ENCODE measurements at regions not wholly inside any gene's neighbourhood (a gene's known extent, or its start where the extent isn't known, plus 50 kb on each side); places are given as distances from the start of the nearest gene placed in this dataset.
"Not testable (repeated sequence)": the region's sequence is repeated elsewhere in the genome, so short reads cannot be mapped to it uniquely, and the experiment has no call there.

DNA sequence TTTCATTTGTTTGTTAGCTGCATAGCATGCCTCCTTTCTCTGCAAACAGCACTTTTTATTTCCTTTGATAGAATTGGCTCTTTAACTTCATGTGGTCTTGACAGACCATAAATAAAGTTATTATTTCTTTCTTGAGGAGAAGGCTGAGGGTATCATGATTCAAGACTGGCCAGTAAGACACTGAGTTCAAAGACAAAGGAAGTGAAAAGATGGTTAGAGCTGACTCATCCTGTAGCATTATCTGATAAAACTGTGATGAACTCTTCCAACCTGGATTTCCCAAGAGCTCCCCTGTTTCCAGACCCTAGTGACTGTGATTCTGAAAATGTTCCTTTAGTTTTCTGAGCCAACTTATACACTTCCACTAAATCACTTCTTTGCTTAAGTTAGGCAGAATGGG, 179.3 kb upstream of the FAT3 start:
- Histone ChIP-seq H3K9me3 (no peaks in the 10 kb centered on the region), H3K27me3 (no peaks in the 10 kb centered on the region), H3K36me3 (no peaks in the 10 kb centered on the region), H3K4me1 (no peaks in the 10 kb centered on the region), H3K4me3 (no peak overlapping the region), H3K27ac (no peak overlapping the region)
- intact Hi-C loops (cut with DNase I; ENCODE audit: low total_unique reads) (no loop called here), in situ Hi-C loops (cut with MboI; ENCODE audit: low sequenced_read_pairs in 4 of 4) (no loop called here)
- no peak for TF ChIP-seq POLR2A (IDR thresholded peaks at IDR 0.05)
- TF ChIP-seq, protein P1, sequence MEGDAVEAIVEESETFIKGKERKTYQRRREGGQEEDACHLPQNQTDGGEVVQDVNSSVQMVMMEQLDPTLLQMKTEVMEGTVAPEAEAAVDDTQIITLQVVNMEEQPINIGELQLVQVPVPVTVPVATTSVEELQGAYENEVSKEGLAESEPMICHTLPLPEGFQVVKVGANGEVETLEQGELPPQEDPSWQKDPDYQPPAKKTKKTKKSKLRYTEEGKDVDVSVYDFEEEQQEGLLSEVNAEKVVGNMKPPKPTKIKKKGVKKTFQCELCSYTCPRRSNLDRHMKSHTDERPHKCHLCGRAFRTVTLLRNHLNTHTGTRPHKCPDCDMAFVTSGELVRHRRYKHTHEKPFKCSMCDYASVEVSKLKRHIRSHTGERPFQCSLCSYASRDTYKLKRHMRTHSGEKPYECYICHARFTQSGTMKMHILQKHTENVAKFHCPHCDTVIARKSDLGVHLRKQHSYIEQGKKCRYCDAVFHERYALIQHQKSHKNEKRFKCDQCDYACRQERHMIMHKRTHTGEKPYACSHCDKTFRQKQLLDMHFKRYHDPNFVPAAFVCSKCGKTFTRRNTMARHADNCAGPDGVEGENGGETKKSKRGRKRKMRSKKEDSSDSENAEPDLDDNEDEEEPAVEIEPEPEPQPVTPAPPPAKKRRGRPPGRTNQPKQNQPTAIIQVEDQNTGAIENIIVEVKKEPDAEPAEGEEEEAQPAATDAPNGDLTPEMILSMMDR (IDR thresholded peaks at IDR 0.05 in 4 of 5, conservative IDR thresholded peaks at IDR 0.05 in 1 of 5), result no peak
- DNase-seq (no peak), ATAC-seq (no peak)

DNA sequence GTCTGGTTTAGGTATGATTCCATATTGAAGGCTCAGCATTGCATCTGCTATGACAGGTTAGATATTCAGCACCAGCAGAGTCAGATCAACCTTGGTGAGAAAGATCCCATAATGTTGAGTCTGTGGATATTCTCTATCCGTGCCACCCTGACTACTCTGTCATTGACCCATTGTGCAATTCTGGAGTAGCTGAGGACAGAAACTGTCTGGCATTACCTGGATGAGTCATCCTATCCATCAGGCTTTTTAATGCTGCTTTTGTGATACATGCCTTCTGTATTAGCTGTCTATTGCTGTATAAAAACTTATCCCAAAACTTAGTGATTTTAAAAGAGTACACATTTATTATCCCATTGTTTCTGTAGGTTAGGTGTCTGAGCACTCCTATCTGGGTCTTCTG, 189.1 kb upstream of the FAT3 start:
- Histone ChIP-seq H3K4me1 (no peaks in the 10 kb centered on the region), H3K27me3 (no peaks in the 10 kb centered on the region), H3K36me3 (no peaks in the 10 kb centered on the region), H3K9me3 (no peaks in the 10 kb centered on the region), H3K4me3 (no peak overlapping the region), H3K27ac (no peak overlapping the region)
- ATAC-seq, result no peak
- no peak for DNase-seq
- TF ChIP-seq POLR2A (IDR thresholded peaks at IDR 0.05), result no peak
- TF ChIP-seq, protein P1 (IDR thresholded peaks at IDR 0.05 in 4 of 5, conservative IDR thresholded peaks at IDR 0.05 in 1 of 5), result no peak
- in situ Hi-C loops (cut with MboI; ENCODE audit: low sequenced_read_pairs in 4 of 4) (no loop called here), intact Hi-C loops (cut with DNase I; ENCODE audit: low total_unique reads) (no loop called here)

DNA sequence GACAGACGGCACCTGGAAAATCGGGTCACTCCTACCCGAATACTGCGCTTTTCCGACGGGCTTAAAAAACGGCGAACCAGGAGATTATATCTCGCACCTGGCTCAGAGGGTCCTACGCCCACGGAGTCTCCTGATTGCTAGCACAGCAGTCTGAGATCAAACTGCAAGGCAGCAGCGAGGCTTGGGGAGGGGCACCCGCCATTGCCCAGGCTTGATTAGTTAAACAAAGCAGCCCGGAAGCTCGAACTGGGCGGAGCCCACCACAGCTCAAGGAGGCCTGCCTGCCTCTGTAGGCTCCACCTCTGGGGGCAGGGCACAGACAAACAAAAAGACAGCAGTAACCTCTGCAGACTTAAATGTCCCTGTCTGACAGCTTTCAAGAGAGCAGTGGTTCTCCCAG, 197.5 kb upstream of the FAT3 start:
- H3K27ac ChIP-seq; DNase-seq; H3K36me3 ChIP-seq; ATAC-seq; H3K27me3 ChIP-seq; intact Hi-C loops (cut with DNase I; ENCODE audit: low total_unique reads); H3K4me1 ChIP-seq; H3K4me3 ChIP-seq; in situ Hi-C loops (cut with MboI; ENCODE audit: low sequenced_read_pairs in 4 of 4); H3K9me3 ChIP-seq: not testable (repeated sequence)

DNA sequence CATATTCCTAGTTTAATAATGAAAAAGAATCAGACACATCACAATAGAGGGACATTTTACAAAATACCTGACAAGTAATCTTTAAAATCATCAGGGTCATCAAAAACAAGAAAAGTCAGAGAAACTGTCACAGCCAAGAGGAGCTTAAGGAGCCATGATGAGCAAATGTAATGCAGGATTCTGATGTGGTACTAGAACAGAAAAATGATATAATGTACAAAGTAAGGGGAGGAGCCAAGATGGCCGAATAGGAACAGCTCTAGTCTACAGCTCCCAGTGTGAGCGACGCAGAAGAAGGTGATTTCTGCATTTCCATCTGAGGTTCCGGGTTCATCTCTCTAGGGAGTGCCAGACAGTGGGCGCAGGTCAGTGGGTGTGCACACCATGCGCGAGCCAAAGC, 198.0 kb upstream of the FAT3 start:
- TF ChIP-seq POLR2A (IDR thresholded peaks at IDR 0.05), result no peak
- TF ChIP-seq, protein P1 (IDR thresholded peaks at IDR 0.05 in 4 of 5, conservative IDR thresholded peaks at IDR 0.05 in 1 of 5), result no peak
- DNase-seq (no peak), ATAC-seq (no peak)
- Histone ChIP-seq H3K36me3 (no peaks in the 10 kb centered on the region), H3K9me3 (no peaks in the 10 kb centered on the region), H3K4me3 (no peak overlapping the region), H3K27me3 (no peaks in the 10 kb centered on the region), H3K27ac (no peak overlapping the region), H3K4me1 (no peaks in the 10 kb centered on the region)
- in situ Hi-C loops (cut with MboI; ENCODE audit: low sequenced_read_pairs in 4 of 4), result no loop called here
- intact Hi-C loops (cut with DNase I; ENCODE audit: low total_unique reads), result no loop called here

DNA sequence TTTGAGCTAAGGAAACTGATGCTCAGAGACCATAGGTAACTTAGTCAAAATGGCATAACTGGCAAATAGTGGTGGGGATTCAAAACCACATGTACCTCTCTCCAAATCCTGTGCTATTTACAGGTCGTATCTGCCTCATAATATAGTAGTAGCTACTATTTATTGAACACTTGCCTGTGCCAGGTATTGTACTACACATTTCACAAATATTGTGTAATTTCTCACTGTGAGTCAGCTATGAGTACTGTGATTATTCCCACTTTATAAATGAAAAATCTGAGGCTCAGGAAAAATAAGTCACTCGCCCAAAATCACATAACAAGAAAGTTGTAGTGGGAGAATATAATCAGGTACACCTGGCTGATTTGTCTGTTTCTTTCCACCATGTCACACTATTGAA, 199.8 kb upstream of the FAT3 start:
- no peak for DNase-seq
- TF ChIP-seq, protein P1 (IDR thresholded peaks at IDR 0.05 in 4 of 5, conservative IDR thresholded peaks at IDR 0.05 in 1 of 5), result no peak
- no peak for TF ChIP-seq POLR2A (IDR thresholded peaks at IDR 0.05)
- no peak for ATAC-seq
- H3K27me3 ChIP-seq, result no peaks in the 10 kb centered on the region
- H3K4me3 ChIP-seq, result no peak overlapping the region
- no peaks in the 10 kb centered on the region for H3K36me3 ChIP-seq
- H3K9me3 ChIP-seq, result no peaks in the 10 kb centered on the region
- no peaks in the 10 kb centered on the region for H3K4me1 ChIP-seq
- H3K27ac ChIP-seq, result no peak overlapping the region
- in situ Hi-C loops (cut with MboI; ENCODE audit: low sequenced_read_pairs in 4 of 4) (no loop called here), intact Hi-C loops (cut with DNase I; ENCODE audit: low total_unique reads) (no loop called here)
